Central memory CD8-positive, alpha-beta T cell (primary cell): ENCODE measurements at regions not wholly inside any gene's neighbourhood (a gene's known extent, or its start where the extent isn't known, plus 50 kb on each side); places are given as distances from the start of the nearest gene placed in this dataset.

ENCODE experiments used
- ATAC-seq: fragments of 150-1000 bp; cut with Tn5 transposase; replicated peaks from 2 replicates; pipeline ENCODE4 v1.10.0; 2022; ENCODE audit warnings: mild to moderate bottlenecking, moderate FRiP score, moderate number of reproducible peaks; ENCODE audit not compliant: poor library complexity, severe bottlenecking; ENCODE audit errors: extremely low read depth
- DNase-seq, 2 donors: peaks; one replicate each; pipeline ENCODE4 v3.0.0; 2021; ENCODE audit warnings: low spot score in 2 of 2
- H3K27ac Mint-ChIP-seq: one replicate; pipeline ENCODE4 v1.8.0; 2022; ENCODE audit warnings: low read depth, mild to moderate bottlenecking, moderate library complexity, mixed read lengths
- H3K27me3 Mint-ChIP-seq: one replicate; pipeline ENCODE4 v1.8.0; 2022; ENCODE audit warnings: mixed read lengths
- H3K36me3 Mint-ChIP-seq: one replicate; pipeline ENCODE4 v1.8.0; 2022; ENCODE audit warnings: mild to moderate bottlenecking, moderate library complexity, mixed read lengths; ENCODE audit not compliant: insufficient read depth
- H3K4me1 Mint-ChIP-seq: one replicate; pipeline ENCODE4 v1.8.0; 2022; ENCODE audit warnings: mixed read lengths
- H3K4me3 Mint-ChIP-seq: one replicate; pipeline ENCODE4 v1.8.0; 2022; ENCODE audit warnings: mild to moderate bottlenecking, moderate library complexity, mixed read lengths
- H3K9me3 Mint-ChIP-seq: one replicate; pipeline ENCODE4 v1.8.0; 2022; ENCODE audit warnings: mixed read lengths

GRCh38 chr2:44825702-44826101 lies 115.8 kb upstream of the SIX3 start:
- ATAC-seq: no peak
- H3K9me3 Mint-ChIP-seq: no peaks in the 10 kb centered on the region

GRCh38 chr2:44826601-44827000 lies 114.9 kb upstream of the SIX3 start:
- H3K27me3 Mint-ChIP-seq: no peaks in the 10 kb centered on the region
- no peaks in the 10 kb centered on the region for H3K9me3 Mint-ChIP-seq
- H3K27ac Mint-ChIP-seq: no peak overlapping the region
- DNase-seq (no peak), ATAC-seq (no peak)
- H3K4me1 Mint-ChIP-seq: no peaks in the 10 kb centered on the region
- H3K36me3 Mint-ChIP-seq: no peaks in the 10 kb centered on the region
- H3K4me3 Mint-ChIP-seq: no peak overlapping the region

More at GRCh38 chr2:44825702-44826101, 115.8 kb upstream of the SIX3 start:
- Mint-ChIP-seq H3K27ac (no peak overlapping the region), H3K36me3 (no peaks in the 10 kb centered on the region), H3K4me3 (no peak overlapping the region), H3K27me3 (peaks cover 4% of the 10 kb centered on the region), H3K4me1 (no peaks in the 10 kb centered on the region)
- DNase-seq: no peak

GRCh38 chr2:44829771-44830170 lies 111.7 kb upstream of the SIX3 start:
- Mint-ChIP-seq H3K4me1 (no peaks in the 10 kb centered on the region), H3K27me3 (no peaks in the 10 kb centered on the region), H3K27ac (no peak overlapping the region), H3K9me3 (no peaks in the 10 kb centered on the region), H3K4me3 (no peak overlapping the region), H3K36me3 (no peaks in the 10 kb centered on the region)
- DNase-seq (no peak), ATAC-seq (no peak)

- H3K4me3 Mint-ChIP-seq: no peak overlapping the region
- no peaks in the 10 kb centered on the region for H3K36me3 Mint-ChIP-seq
- ATAC-seq: no peak
- H3K27ac Mint-ChIP-seq: no peak overlapping the region
- no peaks in the 10 kb centered on the region for H3K27me3 Mint-ChIP-seq
- DNase-seq: no peak
- H3K9me3 Mint-ChIP-seq: no peaks in the 10 kb centered on the region
- H3K4me1 Mint-ChIP-seq: no peaks in the 10 kb centered on the region
These were observed 108.1 kb upstream of the SIX3 start for GRCh38 chr2:44833171-44834069.

GRCh38 chr2:44834656-44835055 lies 106.8 kb upstream of the SIX3 start:
- Mint-ChIP-seq H3K27me3 (peaks cover 2% of the 10 kb centered on the region), H3K9me3 (no peaks in the 10 kb centered on the region), H3K4me1 (no peaks in the 10 kb centered on the region), H3K36me3 (no peaks in the 10 kb centered on the region), H3K27ac (no peak overlapping the region), H3K4me3 (no peak overlapping the region)
- DNase-seq (no peak), ATAC-seq (no peak)

GRCh38 chr2:44836174-44836573 lies 105.3 kb upstream of the SIX3 start:
- no peaks in the 10 kb centered on the region for H3K9me3 Mint-ChIP-seq
- H3K36me3 Mint-ChIP-seq: no peaks in the 10 kb centered on the region
- no peak overlapping the region for H3K4me3 Mint-ChIP-seq
- H3K27ac Mint-ChIP-seq: no peak overlapping the region
- ATAC-seq: no peak
- H3K4me1 Mint-ChIP-seq: no peaks in the 10 kb centered on the region
- no peak for DNase-seq
- H3K27me3 Mint-ChIP-seq: peaks cover 9% of the 10 kb centered on the region

- H3K36me3 Mint-ChIP-seq: no peaks in the 10 kb centered on the region
- ATAC-seq (no peak), DNase-seq (no peak)
- no peaks in the 10 kb centered on the region for H3K9me3 Mint-ChIP-seq
- no peak overlapping the region for H3K27ac Mint-ChIP-seq
- H3K4me3 Mint-ChIP-seq: no peak overlapping the region
- H3K4me1 Mint-ChIP-seq: no peaks in the 10 kb centered on the region
- H3K27me3 Mint-ChIP-seq: peaks cover 9% of the 10 kb centered on the region
These were observed 104.6 kb upstream of the SIX3 start for GRCh38 chr2:44836916-44837315.

- Mint-ChIP-seq H3K4me1 (no peaks in the 10 kb centered on the region), H3K27ac (no peak overlapping the region), H3K27me3 (peaks cover 9% of the 10 kb centered on the region), H3K36me3 (no peaks in the 10 kb centered on the region), H3K4me3 (no peak overlapping the region), H3K9me3 (no peaks in the 10 kb centered on the region)
- DNase-seq (no peak), ATAC-seq (no peak)
These were observed 103.2 kb upstream of the SIX3 start for GRCh38 chr2:44838116-44838790.

GRCh38 chr2:44839370-44839769 lies 102.1 kb upstream of the SIX3 start:
- ATAC-seq (no peak), DNase-seq (no peak)
- H3K27me3 Mint-ChIP-seq: peaks cover 12% of the 10 kb centered on the region
- H3K36me3 Mint-ChIP-seq: no peaks in the 10 kb centered on the region
- H3K4me3 Mint-ChIP-seq: no peak overlapping the region
- peaks cover under 1% of the 10 kb centered on the region for H3K4me1 Mint-ChIP-seq
- no peaks in the 10 kb centered on the region for H3K9me3 Mint-ChIP-seq
- no peak overlapping the region for H3K27ac Mint-ChIP-seq

- ATAC-seq: no peak
- no peak for DNase-seq
- H3K36me3 Mint-ChIP-seq: no peaks in the 10 kb centered on the region
- no peaks in the 10 kb centered on the region for H3K9me3 Mint-ChIP-seq
- H3K27ac Mint-ChIP-seq: no peak overlapping the region
- H3K4me3 Mint-ChIP-seq: no peak overlapping the region
- H3K4me1 Mint-ChIP-seq: peaks cover 6% of the 10 kb centered on the region
- H3K27me3 Mint-ChIP-seq: peaks cover 18% of the 10 kb centered on the region
These were observed 101.6 kb upstream of the SIX3 start for GRCh38 chr2:44839771-44840502.

- DNase-seq: no peak
- H3K27me3 Mint-ChIP-seq: peaks cover 22% of the 10 kb centered on the region
- ATAC-seq: no peak
These were observed 101.0 kb upstream of the SIX3 start for GRCh38 chr2:44840503-44840850.

GRCh38 chr2:44843086-44843485 lies 98.4 kb upstream of the SIX3 start:
- Mint-ChIP-seq H3K27ac (no peak overlapping the region), H3K9me3 (no peaks in the 10 kb centered on the region), H3K27me3 (peaks cover 32% of the 10 kb centered on the region), H3K4me3 (no peak overlapping the region), H3K4me1 (peaks cover 7% of the 10 kb centered on the region), H3K36me3 (no peaks in the 10 kb centered on the region)
- ATAC-seq (no peak), DNase-seq (no peak)

More at GRCh38 chr2:44840503-44840850, 101.0 kb upstream of the SIX3 start:
- Mint-ChIP-seq H3K9me3 (no peaks in the 10 kb centered on the region), H3K36me3 (no peaks in the 10 kb centered on the region), H3K4me3 (no peak overlapping the region), H3K4me1 (peaks cover 7% of the 10 kb centered on the region), H3K27ac (no peak overlapping the region)
